Mucosa of stomach (tissue), 1 donor: ENCODE measurements at regions not wholly inside any gene's neighbourhood (a gene's known extent, or its start where the extent isn't known, plus 50 kb on each side); places are given as distances from the start of the nearest gene placed in this dataset.
A peak's percentile ranks its signal among the peaks of the same experiment; 100 is the strongest.
"Not testable (repeated sequence)": the region's sequence is repeated elsewhere in the genome, so short reads cannot be mapped to it uniquely, and the experiment has no call there.

Experiments used
- H3K27me3 ChIP-seq: one replicate; pipeline ENCODE4 v1.7.0; 2013; ENCODE audit warnings: mild to moderate bottlenecking, low read length; ENCODE audit not compliant: control insufficient read depth, insufficient read depth
- H3K36me3 ChIP-seq: one replicate; pipeline ENCODE4 v1.7.0; 2013; ENCODE audit warnings: low read length; ENCODE audit not compliant: control insufficient read depth, insufficient read depth
- H3K4me1 ChIP-seq: one replicate; pipeline ENCODE4 v1.7.0; 2013; ENCODE audit warnings: mild to moderate bottlenecking, low read length; ENCODE audit not compliant: control insufficient read depth, insufficient read depth
- H3K4me3 ChIP-seq: one replicate; pipeline ENCODE4 v1.7.0; 2013; ENCODE audit warnings: low read length
- H3K9ac ChIP-seq: one replicate; pipeline ENCODE4 v1.7.0; 2013; ENCODE audit warnings: mild to moderate bottlenecking, low read length, moderate library complexity
- H3K9me3 ChIP-seq: one replicate; pipeline ENCODE4 v1.7.0; 2013; ENCODE audit warnings: mild to moderate bottlenecking, low read length, moderate library complexity; ENCODE audit not compliant: control insufficient read depth
- donor health status: Pancreatic carcinoma.

DNA sequence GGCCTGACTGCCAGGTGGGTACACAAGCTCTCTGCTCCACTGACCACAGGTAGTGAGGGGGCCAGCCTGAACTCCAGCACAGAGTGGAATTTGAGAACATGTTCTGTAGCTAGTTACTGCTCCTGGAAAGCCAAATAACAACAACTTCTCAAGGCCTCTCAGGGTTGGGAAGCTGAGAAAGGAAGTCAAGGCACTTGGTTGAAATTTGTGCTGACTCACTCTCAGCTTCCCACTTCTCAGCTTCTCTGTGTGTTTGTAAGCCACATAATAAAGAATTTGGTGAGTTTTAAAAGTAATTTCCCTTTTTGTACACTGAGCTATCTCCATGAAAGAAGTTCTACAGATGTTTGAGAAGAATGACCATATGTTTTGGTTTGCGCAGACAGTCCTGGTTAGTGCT lies 234.9 kb downstream of the KTN1 start:
- Histone ChIP-seq H3K9ac (no peak overlapping the region), H3K4me3 (no peak overlapping the region), H3K9me3 (no peaks in the 10 kb centered on the region), H3K4me1 (peaks cover 16% of the 10 kb centered on the region), H3K27me3 (no peaks in the 10 kb centered on the region), H3K36me3 (no peaks in the 10 kb centered on the region)

DNA sequence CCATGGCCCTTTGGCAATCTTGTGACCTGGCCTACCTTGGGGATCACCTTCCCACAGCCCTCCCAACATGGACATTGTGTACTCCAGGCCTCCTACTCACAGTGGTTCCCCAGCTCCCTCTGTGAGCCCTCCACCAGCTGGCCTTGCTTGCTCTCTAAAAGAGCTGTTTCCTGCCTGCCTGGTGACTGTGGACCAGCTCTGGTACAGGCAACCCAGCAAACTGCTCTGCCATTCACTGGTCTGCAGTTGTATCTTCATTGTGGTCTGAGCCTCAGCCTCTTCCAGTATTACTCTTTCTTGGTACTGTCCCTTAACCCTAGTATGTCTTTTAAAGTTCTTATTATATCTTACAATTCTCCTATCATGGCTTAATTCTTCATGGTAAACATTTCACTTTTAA lies 236.2 kb downstream of the KTN1 start:
- H3K4me1 ChIP-seq = peaks cover 25% of the 10 kb centered on the region
- no peak overlapping the region for H3K4me3 ChIP-seq
- H3K9me3 ChIP-seq = no peaks in the 10 kb centered on the region
- H3K36me3 ChIP-seq = no peaks in the 10 kb centered on the region
- no peaks in the 10 kb centered on the region for H3K27me3 ChIP-seq
- H3K9ac ChIP-seq = no peak overlapping the region

DNA sequence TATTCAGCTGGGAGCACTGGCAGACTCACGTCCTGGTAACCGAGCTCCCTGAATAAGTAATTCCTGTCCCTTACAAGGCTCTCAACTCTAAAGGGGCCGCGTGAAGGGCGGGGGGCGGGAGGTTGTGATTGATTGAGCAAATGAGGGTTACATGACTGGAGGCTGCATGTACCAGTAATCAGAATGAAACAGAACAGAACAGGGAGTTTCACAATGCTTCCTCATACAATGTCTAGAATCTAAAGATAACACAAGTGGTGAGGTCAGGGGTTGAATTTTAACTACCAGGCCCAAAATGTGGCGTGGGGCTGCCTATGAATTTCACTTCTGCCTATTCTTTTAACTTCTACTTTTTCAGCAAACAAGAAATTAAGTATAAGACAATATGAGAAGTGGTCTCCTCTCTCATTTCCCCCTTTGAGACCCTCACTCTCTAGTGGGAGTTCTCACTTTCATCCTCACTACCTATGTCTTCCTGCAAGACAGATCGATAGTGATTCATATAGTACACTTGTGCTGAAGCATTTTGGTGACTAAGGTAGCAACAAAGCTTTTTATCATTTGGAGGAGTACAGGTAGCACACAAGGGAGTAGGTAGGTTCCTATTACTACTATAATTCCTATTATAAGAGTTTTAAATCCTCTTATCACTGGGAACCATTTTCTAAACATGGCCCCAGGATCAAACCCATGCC lies 239.8 kb downstream of the KTN1 start:
- Histone ChIP-seq H3K36me3 (no peaks in the 10 kb centered on the region), H3K4me3 (no peak overlapping the region), H3K9me3 (no peaks in the 10 kb centered on the region), H3K9ac (no peak overlapping the region), H3K4me1 (peaks cover 21% of the 10 kb centered on the region), H3K27me3 (no peaks in the 10 kb centered on the region)

DNA sequence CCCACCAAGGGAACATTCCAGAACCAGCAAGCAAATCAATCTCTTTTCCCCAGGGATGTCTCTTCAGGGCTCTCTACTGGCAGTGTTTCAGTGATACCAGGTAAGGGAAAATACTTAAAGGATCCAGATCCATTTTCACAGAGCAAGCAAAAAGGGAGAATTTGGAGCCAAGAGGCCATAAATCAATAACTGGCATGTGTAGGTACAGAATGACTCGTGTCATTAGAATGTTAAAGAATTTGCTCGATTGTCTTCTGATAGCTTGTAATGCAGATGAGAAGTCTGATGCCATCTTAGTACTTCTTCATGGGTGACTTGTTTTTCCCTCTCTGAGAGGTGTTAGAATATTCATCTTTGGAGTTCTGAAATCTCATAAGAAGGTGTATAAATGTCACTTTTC lies 242.9 kb downstream of the KTN1 start:
- no peak overlapping the region for H3K9ac ChIP-seq
- H3K4me3 ChIP-seq = no peak overlapping the region
- no peaks in the 10 kb centered on the region for H3K9me3 ChIP-seq
- no peaks in the 10 kb centered on the region for H3K27me3 ChIP-seq
- H3K4me1 ChIP-seq = peaks cover 37% of the 10 kb centered on the region
- no peaks in the 10 kb centered on the region for H3K36me3 ChIP-seq

DNA sequence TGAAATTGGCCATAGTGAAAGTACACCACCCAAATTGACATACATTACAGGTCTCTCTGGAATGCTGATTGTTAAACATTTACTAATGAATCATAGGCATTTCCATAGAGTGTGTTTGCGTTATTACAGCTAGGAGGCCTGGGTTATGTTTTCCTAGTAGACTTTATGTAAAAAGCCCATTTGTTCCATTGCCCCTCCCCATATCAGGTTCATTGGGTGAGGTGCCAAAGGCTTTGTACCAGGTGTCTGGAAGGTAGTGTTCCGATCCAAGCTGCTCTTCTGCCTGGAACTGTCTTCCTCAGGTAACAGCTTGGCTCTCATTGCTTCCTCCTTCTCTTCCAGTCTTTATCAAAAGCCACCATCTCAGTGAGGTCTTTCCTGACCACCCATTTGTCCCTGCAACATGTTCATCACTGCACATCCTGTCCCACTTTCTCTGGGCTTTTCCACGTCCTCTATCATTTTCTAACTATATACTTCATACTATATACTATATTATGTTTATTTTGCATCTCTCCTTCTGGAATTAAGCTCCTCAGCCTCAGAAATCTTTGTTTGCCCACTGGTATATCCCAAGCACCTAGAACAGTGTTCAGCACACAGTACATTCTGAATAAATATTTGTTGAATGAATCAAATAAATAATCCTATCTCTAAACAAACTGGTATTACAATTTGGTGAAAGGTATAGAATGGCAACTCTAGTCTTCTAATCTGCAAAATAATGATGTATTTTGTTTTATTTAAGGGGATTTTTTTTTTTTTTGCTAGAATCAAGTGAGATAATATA lies 252.3 kb downstream of the KTN1 start:
- Histone ChIP-seq H3K4me3 (no peak overlapping the region), H3K9me3 (no peaks in the 10 kb centered on the region), H3K36me3 (no peaks in the 10 kb centered on the region), H3K27me3 (no peaks in the 10 kb centered on the region), H3K4me1 (peaks cover 56% of the 10 kb centered on the region), H3K9ac (peak overlapping the region; percentile 52)

DNA sequence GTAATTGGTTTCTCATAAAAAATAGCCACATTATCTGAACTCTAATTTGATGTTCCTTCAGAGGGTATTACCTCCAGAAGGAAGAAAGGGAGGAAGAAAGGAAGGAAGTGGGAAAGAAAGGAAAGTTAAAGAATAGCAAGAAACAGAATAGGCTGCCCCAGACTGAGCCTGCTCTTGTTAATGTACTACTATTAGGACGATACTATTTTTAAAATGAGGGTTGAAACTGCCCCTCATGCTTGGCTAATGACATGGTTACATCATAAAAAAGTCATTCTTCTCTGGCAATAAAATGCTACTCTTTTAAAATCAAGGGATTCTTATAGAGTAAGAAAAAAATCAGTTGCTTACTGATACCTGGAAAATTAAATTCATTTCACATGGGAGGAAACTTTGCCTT lies 253.0 kb downstream of the KTN1 start:
- Histone ChIP-seq H3K4me3 (no peak overlapping the region), H3K9me3 (no peaks in the 10 kb centered on the region), H3K9ac (peak overlapping the region; percentile 26), H3K4me1 (peaks cover 49% of the 10 kb centered on the region), H3K27me3 (no peaks in the 10 kb centered on the region), H3K36me3 (no peaks in the 10 kb centered on the region)

DNA sequence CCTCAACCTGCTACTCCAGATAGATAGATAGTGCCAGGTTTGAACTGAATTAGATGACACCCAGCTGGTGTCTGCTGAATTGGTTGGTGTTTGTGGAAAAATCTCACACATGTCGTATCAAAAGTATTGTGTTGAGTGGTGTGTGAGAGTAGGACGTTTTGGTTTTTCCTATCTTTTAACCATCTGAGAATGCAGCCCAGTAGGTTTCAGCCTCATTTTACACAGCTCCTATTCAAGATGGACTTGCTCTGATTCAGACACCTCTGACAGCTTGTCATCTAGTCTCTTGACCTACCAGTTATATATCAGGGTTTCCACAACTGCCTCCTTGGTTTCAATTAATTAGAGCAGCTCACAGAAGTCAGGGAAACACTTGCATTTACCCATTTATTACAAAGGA lies 254.4 kb downstream of the KTN1 start:
- H3K9me3 ChIP-seq = no peaks in the 10 kb centered on the region
- no peak overlapping the region for H3K4me3 ChIP-seq
- H3K9ac ChIP-seq = no peak overlapping the region
- H3K4me1 ChIP-seq = peaks cover 35% of the 10 kb centered on the region
- no peaks in the 10 kb centered on the region for H3K36me3 ChIP-seq
- H3K27me3 ChIP-seq = no peaks in the 10 kb centered on the region

DNA sequence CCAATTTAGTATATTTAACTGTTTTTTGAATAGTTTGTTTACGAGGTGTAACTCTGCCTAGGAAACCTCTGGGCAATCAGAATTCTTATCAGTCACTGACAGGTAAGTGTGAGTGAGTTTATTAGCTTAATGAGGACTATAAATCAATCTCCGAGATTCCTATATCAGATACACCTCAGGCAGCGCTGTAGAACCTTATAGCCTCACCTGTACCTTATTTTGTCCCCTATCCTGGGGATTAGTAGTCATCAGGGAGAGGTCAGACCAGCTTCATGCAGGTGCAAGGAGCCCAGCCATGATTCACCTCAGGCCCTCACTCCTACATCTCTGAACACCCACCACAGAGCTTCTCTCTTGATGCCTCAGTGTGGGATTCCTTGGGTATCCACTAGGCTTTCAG lies 256.0 kb downstream of the KTN1 start:
- Histone ChIP-seq H3K9me3 (no peaks in the 10 kb centered on the region), H3K36me3 (no peaks in the 10 kb centered on the region), H3K4me1 (peaks cover 21% of the 10 kb centered on the region), H3K4me3 (no peak overlapping the region), H3K9ac (no peak overlapping the region), H3K27me3 (no peaks in the 10 kb centered on the region)

DNA sequence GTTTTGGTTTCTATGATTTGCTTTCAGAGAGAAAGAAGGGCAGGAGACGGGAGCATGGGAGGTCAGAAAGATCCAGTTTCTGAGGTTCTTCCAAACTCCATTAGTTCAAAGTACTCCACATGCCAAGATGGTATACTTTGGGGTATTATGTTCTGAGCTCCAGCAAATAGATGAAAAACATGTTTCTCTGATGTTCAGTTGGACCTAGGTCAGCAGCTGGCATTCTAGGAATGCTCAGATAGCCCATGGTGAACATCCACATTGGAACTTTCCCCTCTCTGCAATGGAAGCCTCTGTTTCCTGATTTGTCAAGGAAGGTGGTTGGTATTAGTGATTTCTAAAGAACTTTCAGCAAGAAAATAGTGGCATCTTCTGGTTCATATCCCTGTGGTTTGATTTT lies 257.5 kb downstream of the KTN1 start:
- no peaks in the 10 kb centered on the region for H3K27me3 ChIP-seq
- no peak overlapping the region for H3K4me3 ChIP-seq
- H3K4me1 ChIP-seq = peaks cover 12% of the 10 kb centered on the region
- H3K9me3 ChIP-seq = no peaks in the 10 kb centered on the region
- no peaks in the 10 kb centered on the region for H3K36me3 ChIP-seq
- H3K9ac ChIP-seq = no peak overlapping the region

DNA sequence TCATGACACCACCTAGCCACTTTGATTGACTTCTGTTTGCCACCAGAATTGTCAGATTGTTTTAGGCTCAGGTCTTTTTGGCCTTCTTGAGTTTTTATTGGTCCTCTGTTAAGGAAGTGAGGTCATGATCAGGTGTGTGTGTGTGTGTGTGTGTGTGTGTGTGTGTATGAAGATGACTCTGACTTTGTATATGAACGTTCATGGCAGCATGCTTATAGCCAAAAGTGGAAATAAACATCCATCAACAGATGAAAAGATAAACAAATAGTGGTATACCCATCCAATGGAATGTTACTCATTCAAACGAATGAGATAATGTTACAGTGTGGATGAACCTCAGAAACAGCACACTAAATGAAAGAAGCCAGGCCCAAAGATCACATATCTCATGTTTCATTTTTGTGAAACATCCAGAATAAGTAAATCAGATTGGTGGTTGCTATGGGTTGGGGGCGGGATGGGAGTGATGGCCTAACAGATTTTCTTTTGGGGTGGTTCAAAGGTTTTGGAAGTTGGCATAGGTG lies 258.6 kb downstream of the KTN1 start:
- H3K9me3 ChIP-seq = no peaks in the 10 kb centered on the region
- no peaks in the 10 kb centered on the region for H3K27me3 ChIP-seq
- peaks cover 12% of the 10 kb centered on the region for H3K4me1 ChIP-seq
- no peaks in the 10 kb centered on the region for H3K36me3 ChIP-seq
- no peak overlapping the region for H3K4me3 ChIP-seq
- no peak overlapping the region for H3K9ac ChIP-seq

DNA sequence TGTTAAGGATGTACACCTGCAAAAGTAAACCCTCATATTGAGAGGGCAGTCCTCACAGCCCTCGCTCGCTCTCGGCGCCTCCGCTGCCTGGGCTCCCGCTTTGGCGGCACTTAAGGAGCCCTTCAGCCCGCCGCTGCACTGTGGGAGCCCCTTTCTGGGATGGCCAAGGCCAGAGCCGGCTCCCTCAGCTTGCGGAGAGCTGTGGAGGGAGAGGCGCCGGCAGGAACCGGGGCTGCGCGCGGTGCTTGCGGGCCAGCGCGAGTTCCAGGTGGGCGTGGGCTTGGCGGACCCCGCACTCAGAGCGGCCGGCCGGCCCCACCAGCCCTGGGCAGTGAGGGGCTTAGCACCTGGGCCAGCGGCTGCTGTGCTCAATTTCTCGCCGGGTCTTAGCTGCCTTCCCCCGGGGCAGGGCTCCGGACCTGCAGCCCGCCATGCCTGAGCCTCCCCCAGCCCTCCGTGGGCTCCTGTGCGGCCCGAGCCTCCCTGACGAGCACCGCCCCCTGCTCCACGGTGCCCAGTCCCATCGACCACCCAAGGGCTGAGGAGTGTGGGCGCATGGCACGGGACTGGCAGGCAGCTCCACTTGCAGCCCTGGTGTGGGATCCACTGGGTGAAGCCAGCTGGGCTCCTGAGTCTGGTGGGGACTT lies 259.4 kb downstream of the KTN1 start:
- H3K27me3 ChIP-seq, H3K36me3 ChIP-seq, H3K9me3 ChIP-seq, H3K9ac ChIP-seq, H3K4me3 ChIP-seq: not testable (repeated sequence)
- H3K4me1 ChIP-seq = peaks cover 12% of the 10 kb centered on the region

DNA sequence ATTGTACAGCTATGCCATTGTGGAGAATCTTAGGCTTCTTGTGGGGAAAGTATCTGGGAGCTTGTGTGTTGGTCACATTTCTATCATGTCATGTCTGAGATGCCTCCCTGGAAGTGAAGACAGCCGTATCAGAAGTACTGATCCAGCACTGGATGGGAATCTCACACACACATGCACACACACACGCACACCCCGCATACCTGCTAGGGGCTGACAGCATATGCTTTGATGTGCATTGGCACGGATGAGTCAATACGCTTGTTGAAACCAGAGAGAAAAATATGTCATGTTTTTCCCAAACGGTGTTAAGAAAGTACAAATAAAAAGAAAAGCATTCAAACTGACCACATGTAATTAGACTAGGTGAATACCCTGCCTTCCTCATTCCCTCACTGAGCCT lies 260.8 kb downstream of the KTN1 start:
- Histone ChIP-seq H3K9me3 (no peaks in the 10 kb centered on the region), H3K36me3 (no peaks in the 10 kb centered on the region), H3K4me3 (no peak overlapping the region), H3K9ac (no peak overlapping the region), H3K4me1 (peaks cover 10% of the 10 kb centered on the region), H3K27me3 (no peaks in the 10 kb centered on the region)
